Hepatocyte (in vitro differentiated cells): ENCODE measurements at regions not wholly inside any gene's neighbourhood (a gene's known extent, or its start where the extent isn't known, plus 50 kb on each side); places are given as distances from the start of the nearest gene placed in this dataset.

ENCODE experiments used
- EZH2 ChIP-seq: fragments of 200-600 bp; sonication (generic); IDR thresholded peaks from 2 replicates; pipeline ENCODE4 v1.6.1; 2016; ENCODE audit warnings: antibody characterized with exemption, mild to moderate bottlenecking, borderline replicate concordance
- TF ChIP-seq, protein P1 (sequence below): fragments of 200-600 bp; sonication (generic); IDR thresholded peaks from 2 replicates; pipeline ENCODE4 v1.5.1; 2016; ENCODE audit warnings: antibody characterized with exemption, mild to moderate bottlenecking; ENCODE audit not compliant: poor library complexity

DNA sequence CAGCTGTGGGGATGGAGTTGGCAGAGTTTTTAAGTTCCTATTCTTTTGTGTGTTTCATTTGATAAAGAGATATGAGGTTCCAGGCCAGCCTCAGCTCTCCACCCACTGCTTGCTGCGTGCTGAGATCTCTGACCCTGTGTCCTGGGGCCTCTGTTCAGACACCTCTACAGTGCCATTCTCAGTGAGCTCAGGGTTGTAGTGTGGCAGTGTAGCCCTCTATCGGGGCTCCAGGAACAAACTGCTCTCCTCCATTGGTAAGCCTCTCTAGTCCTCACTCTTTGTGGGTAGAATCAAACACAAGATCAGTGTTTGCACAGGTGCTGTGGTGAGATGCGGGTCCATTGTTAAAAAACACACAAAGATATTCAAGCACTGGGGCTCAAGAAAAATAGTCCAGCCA, 386.6 kb upstream of the RPS23 start:
- TF ChIP-seq EZH2: no peak
- TF ChIP-seq, protein P1, sequence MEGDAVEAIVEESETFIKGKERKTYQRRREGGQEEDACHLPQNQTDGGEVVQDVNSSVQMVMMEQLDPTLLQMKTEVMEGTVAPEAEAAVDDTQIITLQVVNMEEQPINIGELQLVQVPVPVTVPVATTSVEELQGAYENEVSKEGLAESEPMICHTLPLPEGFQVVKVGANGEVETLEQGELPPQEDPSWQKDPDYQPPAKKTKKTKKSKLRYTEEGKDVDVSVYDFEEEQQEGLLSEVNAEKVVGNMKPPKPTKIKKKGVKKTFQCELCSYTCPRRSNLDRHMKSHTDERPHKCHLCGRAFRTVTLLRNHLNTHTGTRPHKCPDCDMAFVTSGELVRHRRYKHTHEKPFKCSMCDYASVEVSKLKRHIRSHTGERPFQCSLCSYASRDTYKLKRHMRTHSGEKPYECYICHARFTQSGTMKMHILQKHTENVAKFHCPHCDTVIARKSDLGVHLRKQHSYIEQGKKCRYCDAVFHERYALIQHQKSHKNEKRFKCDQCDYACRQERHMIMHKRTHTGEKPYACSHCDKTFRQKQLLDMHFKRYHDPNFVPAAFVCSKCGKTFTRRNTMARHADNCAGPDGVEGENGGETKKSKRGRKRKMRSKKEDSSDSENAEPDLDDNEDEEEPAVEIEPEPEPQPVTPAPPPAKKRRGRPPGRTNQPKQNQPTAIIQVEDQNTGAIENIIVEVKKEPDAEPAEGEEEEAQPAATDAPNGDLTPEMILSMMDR: no peak
